ENCODE measurements at regions not wholly inside any gene's neighbourhood (a gene's known extent, or its start where the extent isn't known, plus 50 kb on each side); places are given as distances from the start of the nearest gene placed in this dataset.
"Not testable (repeated sequence)": the region's sequence is repeated elsewhere in the genome, so short reads cannot be mapped to it uniquely, and the experiment has no call there.

DNA sequence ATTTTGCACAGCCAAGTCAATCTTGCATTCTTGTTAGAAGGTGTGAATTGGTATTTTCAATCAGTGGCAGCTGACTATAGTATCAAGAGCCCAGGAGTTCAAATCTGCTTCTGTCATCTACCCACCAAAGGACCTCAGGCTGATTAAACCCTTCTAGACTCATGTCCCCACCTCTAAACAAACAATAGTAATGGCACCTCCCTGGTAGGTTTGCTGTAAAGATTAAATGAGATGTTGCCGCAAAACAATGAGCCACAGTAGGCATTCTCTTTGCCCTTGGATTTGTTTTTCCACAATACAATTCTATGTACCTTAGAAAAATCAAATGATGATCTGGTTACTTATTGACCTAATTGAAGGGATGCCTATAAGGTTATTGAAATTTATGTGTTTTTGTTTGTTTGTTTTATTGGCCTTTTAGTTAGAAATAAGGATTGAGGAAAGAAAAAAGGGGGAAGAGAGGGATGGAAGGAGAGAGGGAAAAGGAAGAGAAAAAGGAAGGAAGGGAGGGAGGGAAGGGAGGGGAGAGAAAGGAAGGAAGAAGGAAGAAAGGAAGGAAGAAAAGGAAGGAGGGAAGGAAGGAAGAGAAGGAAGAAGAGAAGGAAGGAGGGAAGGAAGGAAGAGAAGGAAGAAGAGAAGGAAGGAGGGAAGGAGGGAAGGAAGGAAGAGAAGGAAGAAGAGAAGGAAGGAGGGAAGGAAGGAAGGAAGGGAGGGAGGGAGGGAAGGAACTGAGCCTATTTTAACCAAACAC lies 110.7 kb downstream of the ETS2 start:
- no peak for DNase-seq (ENCODE audit: low read depth in 1 of 2, low spot score in 1 of 2)

DNA sequence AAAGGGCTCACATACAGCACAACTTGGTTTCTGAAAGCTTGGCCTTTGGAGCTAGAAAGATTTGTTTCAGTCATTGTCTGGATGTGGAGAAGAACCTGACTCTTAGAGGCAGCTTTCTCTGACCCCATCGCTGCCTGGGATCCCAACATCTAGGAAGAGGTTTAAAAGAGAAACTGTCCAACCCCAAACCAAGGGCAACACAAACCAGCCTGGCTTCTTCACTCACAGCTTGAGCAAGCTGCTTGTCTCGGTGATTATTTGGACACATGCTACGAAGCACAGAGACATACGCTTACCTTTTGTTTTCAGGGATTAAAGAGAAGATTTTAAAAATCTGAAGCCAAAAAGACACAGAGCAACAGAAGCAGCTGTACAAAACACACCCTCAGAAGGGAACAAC lies 109.8 kb downstream of the ETS2 start:
- no peak for DNase-seq (ENCODE audit: low read depth in 1 of 2, low spot score in 1 of 2)

- no peak for DNase-seq (ENCODE audit: low read depth in 1 of 2, low spot score in 1 of 2)
Observed at GRCh38 chr21:38914528-38915293, 109.0 kb downstream of the ETS2 start.

GRCh38 chr21:38913893-38914527 lies 108.3 kb downstream of the ETS2 start:
- DNase-seq (ENCODE audit: low read depth in 1 of 2, low spot score in 1 of 2) = no peak

DNA sequence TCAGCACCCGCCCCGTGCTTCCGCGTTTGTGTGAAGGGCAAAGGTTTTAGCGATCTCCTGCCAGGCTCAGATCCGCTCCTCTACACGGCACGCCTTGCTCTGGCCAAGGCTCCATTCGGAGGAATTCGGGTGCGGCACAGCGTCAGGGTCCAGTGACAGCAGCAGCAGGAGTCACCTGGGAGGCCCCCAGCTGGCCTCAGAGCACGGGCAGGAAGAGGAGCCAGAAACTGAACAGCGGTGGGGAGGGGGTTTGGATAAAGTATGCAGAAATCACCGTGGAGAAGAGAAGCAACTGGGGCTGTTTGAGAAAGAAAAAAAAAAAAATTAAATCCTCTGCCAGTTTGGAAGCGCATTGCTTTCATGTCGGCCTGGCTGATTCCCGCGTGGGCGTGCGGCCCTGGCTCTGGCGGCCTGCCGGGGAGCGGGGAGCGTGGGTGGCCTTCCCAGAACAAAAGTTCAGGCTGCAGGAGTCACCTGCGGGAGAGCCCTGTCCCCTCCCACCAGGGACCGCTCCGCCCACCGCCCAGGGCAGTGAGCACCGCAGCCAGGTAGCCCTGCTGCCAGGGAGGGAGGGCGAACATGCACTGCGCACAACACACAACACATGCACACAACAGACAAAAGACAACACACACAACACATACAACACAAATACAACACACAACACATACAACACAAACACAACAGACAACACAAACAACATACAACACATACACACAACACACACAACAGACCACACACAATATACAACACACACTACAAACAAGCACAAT lies 107.6 kb downstream of the ETS2 start:
- no peak for DNase-seq (ENCODE audit: low read depth in 1 of 2, low spot score in 1 of 2)

DNA sequence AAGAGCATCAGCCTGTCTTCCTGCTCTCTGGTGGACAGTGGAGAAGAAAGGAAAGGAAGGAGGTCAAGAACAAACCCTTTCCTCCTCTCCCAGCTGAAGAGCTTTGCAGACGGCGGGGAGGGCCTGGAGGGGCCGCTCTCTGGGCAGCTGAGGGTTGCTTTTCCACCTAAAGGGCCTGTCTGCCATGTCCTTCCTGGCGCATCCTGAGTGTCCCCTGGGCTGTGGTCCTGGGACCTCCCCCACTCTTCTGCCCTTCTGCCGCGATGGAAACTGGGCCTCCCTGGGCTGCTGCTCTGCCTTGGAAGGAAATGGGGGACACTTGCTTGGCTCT lies 107.0 kb downstream of the ETS2 start:
- DNase-seq (ENCODE audit: low read depth in 1 of 2, low spot score in 1 of 2) = no peak

- DNase-seq (ENCODE audit: low read depth in 1 of 2, low spot score in 1 of 2) = no peak
Observed at GRCh38 chr21:38912102-38912629, 106.4 kb downstream of the ETS2 start.

GRCh38 chr21:38911484-38912101 lies 105.9 kb downstream of the ETS2 start:
- no peak for DNase-seq (ENCODE audit: low read depth in 1 of 2, low spot score in 1 of 2)

DNA sequence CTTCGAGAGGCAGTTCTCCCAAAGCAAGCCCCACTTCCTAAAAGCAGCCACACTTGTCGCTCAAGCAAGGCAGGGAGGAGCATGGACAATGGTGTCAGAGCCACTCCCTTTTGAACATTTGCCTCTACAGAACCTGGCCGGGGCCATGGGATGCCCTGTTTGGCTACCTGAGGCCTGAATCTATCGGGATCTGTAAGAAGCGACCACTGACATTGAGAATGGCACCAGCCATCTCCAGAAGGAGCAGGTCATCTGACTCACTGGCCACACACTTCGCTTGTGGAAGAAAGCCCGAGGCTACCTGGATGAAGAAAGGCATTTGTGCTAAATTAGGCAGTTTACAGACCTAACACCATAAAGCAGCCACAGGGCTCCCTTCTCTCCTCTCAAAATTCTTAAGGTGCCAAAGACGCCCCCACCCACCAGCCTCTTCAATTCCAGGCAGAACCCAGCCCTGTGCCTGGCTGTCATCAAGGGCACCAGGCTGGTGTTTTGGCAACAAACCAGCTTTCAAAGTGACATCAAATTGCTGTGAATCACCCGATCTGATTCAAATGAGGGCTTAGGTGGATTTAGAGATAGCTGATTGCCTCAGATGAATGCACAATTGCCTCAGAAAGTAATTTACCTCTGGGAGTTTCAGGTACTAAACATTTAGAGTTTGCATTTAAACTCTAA lies 104.8 kb downstream of the ETS2 start:
- DNase-seq (ENCODE audit: low read depth in 1 of 2, low spot score in 1 of 2) = no peak

- no peak for DNase-seq (ENCODE audit: low read depth in 1 of 2, low spot score in 1 of 2)
Observed at GRCh38 chr21:38909929-38910328, 104.2 kb downstream of the ETS2 start.

GRCh38 chr21:38909109-38909508 lies 103.4 kb downstream of the ETS2 start:
- no peak for DNase-seq (ENCODE audit: low read depth in 1 of 2, low spot score in 1 of 2)

- DNase-seq (ENCODE audit: low read depth in 1 of 2, low spot score in 1 of 2) = no peak
Observed at GRCh38 chr21:38908537-38908936, 102.8 kb downstream of the ETS2 start.

DNA sequence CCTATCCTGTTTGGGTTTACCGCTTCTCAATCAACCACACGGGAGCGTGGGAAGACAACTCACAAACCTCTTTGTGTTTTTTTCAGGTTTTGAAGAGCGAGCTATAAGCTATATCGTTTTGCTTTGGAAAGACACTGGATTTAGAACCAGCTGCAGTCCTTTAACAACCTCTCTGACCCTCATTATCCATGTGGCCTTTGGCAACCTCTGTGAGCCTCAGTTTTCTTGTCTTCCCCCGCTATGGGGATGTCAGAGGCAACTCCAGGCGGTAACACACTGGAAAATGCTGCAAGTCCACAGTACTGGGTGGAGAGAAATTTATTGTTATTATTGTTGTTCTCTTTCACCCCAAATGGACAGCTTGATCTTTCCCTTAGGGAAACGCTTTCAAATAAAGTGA lies 100.0 kb downstream of the ETS2 start:
- DNase-seq (ENCODE audit: low read depth in 1 of 2, low spot score in 1 of 2) = no peak

DNA sequence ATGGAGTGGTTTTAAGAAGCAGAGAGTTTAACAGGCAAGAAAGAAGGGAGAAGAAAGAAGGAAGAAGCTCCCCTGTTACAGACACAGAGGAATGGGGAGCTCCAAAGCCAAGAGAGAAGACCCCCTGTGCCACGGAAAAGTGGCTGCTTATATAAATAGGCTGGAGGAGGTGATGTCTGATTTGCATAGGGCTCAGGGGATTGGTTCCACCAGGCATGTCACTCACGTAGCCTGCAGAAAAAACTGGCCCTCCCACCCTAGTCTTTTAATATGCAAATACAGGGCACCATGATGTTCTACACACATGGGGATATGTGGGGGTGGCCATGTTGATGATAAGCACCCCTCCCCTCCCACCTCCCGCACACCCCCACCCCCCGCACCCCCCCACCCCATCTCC lies 99.6 kb downstream of the ETS2 start:
- no peak for DNase-seq (ENCODE audit: low read depth in 1 of 2, low spot score in 1 of 2)

DNA sequence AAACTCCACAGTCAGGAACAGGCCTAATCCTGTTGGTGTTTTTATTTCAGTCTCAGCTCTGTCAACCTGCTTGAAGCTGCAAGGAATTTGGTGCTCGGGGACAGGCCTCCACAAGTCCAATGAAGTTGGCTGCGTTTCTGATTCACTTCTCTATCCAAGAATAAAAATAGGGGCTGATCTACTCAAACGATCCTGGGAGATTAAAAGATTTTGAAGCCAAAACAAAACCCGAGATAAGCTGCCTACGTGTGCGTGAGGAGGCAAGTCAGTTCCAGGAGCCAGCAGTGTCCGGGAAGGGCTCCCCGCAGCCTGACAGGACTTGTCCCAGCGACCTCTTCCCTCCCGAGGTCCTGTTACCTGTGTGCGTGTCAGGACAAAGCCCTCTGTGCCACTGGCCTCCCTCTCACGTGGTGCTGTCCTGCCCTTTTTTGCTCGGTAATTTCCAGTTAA lies 98.0 kb downstream of the ETS2 start:
- DNase-seq (ENCODE audit: low read depth in 1 of 2, low spot score in 1 of 2) = no peak

- no peak for DNase-seq (ENCODE audit: low read depth in 1 of 2, low spot score in 1 of 2)
Observed at GRCh38 chr21:38902608-38903445, 97.1 kb downstream of the ETS2 start.

- no peak for DNase-seq (ENCODE audit: low read depth in 1 of 2, low spot score in 1 of 2)
Observed at GRCh38 chr21:38900499-38900898, 94.8 kb downstream of the ETS2 start.

DNA sequence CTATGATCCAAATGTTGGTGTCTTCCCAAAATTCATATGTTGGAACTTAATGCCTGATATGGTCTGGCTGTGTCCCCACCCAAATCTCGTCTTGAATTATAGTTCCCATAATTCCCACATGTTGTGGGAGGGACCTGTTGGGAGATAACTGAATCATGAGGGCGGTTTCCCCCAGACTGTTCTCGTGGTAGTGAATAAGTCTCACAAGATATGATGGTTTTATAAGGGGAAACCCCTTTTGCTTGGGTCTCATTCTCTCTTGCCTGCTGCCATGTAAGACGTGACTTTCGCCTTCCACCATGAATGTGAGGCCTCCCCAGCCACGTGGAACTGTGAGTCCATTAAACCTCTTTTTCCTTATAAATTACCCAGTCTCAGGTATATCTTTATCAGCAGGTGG lies 94.3 kb downstream of the ETS2 start:
- DNase-seq (ENCODE audit: low read depth in 1 of 2, low spot score in 1 of 2) = not testable (repeated sequence)

DNA sequence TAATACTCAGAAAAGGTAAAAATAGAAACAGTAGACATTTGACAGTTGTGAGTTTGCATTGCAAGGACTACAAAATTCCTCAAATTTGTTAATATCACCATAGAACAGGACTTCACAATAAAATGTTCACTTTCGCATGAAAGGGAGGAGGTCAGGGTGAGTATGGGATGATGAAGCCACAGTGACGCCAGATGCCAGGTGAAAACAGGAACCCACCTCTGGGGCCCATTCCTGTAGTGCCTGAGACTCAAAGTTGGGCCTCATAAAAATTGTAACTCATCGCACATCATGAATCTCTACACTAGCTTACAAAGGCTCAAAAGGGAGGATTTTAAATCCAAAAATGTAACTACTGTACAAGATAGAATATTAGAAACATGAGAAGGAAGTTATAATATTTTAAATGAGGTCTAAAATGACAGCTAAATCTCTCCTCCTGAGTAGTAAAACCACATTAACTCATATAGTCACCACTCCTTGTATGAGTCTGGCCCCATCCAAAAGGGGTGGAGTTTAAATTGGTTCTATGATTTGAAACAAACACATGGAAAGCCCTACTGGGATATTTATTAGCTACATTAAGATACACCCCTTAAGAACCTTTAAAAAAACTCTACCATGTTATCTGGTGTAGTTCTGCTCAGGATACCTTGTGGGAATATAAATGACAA lies 93.7 kb downstream of the ETS2 start:
- no peak for DNase-seq (ENCODE audit: low read depth in 1 of 2, low spot score in 1 of 2)

Data from stimulated activated CD4-positive, alpha-beta T cell treated with anti-CD3 and anti-CD28 coated beads, Interleukin-15, amount 100 ng/mL, for 1 hour (primary cell).